ENCODE measurements at regions not wholly inside any gene's neighbourhood (a gene's known extent, or its start where the extent isn't known, plus 50 kb on each side); places are given as distances from the start of the nearest gene placed in this dataset.

DNA sequence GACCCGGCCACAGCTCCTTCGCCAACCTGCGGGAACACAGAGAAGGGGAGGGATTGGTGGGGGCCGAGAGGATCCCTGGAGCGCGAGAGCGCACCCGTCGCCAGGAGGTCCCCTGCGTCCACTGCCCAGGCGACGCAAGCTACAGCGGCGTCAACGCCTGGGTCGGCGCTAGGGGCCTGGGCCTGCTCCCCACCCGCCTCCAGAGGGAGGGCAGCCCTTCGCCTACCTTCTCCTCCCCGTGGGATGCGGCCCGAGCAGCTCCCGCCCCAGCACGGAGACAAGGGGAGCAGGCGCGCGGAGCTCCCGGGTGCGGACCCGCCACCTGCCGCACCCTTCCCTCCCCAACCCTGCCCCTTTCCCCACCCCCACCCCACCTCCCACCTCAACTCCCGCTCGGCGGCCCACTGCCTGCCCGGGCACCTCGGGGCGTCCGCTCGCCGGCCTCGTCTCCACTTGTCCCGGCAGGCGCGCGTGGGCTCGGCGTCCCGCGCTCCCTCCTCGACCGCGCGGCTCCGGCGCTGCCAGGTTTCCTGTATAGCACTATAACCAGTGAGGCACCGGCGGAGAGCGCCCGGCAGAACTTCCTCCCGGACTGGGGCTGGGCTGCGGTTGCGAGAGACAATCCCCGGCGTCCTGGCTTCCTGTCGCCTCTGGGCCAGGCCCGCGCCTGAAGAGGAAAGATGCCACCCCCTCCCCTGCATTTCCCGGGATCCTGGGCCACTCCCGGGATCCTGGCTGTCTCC, 119.1 kb upstream of the SMURF2 start (continued):
- TF ChIP-seq, protein P1, sequence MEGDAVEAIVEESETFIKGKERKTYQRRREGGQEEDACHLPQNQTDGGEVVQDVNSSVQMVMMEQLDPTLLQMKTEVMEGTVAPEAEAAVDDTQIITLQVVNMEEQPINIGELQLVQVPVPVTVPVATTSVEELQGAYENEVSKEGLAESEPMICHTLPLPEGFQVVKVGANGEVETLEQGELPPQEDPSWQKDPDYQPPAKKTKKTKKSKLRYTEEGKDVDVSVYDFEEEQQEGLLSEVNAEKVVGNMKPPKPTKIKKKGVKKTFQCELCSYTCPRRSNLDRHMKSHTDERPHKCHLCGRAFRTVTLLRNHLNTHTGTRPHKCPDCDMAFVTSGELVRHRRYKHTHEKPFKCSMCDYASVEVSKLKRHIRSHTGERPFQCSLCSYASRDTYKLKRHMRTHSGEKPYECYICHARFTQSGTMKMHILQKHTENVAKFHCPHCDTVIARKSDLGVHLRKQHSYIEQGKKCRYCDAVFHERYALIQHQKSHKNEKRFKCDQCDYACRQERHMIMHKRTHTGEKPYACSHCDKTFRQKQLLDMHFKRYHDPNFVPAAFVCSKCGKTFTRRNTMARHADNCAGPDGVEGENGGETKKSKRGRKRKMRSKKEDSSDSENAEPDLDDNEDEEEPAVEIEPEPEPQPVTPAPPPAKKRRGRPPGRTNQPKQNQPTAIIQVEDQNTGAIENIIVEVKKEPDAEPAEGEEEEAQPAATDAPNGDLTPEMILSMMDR (conservative IDR thresholded peaks at IDR 0.05; ENCODE audit: low read depth in 2 of 2), result no peak
- TF ChIP-seq POLR2AphosphoS5 (IDR thresholded peaks at IDR 0.05; ENCODE audit: low read depth), result 0 out of 2 replicates have a peak, but pooled peaks have one; percentile 25
- TF ChIP-seq, protein P2, sequence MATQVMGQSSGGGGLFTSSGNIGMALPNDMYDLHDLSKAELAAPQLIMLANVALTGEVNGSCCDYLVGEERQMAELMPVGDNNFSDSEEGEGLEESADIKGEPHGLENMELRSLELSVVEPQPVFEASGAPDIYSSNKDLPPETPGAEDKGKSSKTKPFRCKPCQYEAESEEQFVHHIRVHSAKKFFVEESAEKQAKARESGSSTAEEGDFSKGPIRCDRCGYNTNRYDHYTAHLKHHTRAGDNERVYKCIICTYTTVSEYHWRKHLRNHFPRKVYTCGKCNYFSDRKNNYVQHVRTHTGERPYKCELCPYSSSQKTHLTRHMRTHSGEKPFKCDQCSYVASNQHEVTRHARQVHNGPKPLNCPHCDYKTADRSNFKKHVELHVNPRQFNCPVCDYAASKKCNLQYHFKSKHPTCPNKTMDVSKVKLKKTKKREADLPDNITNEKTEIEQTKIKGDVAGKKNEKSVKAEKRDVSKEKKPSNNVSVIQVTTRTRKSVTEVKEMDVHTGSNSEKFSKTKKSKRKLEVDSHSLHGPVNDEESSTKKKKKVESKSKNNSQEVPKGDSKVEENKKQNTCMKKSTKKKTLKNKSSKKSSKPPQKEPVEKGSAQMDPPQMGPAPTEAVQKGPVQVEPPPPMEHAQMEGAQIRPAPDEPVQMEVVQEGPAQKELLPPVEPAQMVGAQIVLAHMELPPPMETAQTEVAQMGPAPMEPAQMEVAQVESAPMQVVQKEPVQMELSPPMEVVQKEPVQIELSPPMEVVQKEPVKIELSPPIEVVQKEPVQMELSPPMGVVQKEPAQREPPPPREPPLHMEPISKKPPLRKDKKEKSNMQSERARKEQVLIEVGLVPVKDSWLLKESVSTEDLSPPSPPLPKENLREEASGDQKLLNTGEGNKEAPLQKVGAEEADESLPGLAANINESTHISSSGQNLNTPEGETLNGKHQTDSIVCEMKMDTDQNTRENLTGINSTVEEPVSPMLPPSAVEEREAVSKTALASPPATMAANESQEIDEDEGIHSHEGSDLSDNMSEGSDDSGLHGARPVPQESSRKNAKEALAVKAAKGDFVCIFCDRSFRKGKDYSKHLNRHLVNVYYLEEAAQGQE (IDR thresholded peaks at IDR 0.05; ENCODE audit: unreplicated experiment), result no peak
- TF ChIP-seq ZNF114 (CRISPR knock-in tag; IDR thresholded peaks at IDR 0.05), result no peak
- peak; percentile 11 for TF ChIP-seq EZH2 (IDR thresholded peaks at IDR 0.05; ENCODE audit: low read depth, unreplicated experiment)
- TF ChIP-seq EZH2phosphoT487 (IDR thresholded peaks at IDR 0.05; ENCODE audit: unreplicated experiment), result no peak
- TF ChIP-seq, protein P3, sequence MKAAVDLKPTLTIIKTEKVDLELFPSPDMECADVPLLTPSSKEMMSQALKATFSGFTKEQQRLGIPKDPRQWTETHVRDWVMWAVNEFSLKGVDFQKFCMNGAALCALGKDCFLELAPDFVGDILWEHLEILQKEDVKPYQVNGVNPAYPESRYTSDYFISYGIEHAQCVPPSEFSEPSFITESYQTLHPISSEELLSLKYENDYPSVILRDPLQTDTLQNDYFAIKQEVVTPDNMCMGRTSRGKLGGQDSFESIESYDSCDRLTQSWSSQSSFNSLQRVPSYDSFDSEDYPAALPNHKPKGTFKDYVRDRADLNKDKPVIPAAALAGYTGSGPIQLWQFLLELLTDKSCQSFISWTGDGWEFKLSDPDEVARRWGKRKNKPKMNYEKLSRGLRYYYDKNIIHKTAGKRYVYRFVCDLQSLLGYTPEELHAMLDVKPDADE (IDR thresholded peaks at IDR 0.05), result no peak
- no peak for TF ChIP-seq JUNB (IDR thresholded peaks at IDR 0.05; ENCODE audit: unreplicated experiment)

DNA sequence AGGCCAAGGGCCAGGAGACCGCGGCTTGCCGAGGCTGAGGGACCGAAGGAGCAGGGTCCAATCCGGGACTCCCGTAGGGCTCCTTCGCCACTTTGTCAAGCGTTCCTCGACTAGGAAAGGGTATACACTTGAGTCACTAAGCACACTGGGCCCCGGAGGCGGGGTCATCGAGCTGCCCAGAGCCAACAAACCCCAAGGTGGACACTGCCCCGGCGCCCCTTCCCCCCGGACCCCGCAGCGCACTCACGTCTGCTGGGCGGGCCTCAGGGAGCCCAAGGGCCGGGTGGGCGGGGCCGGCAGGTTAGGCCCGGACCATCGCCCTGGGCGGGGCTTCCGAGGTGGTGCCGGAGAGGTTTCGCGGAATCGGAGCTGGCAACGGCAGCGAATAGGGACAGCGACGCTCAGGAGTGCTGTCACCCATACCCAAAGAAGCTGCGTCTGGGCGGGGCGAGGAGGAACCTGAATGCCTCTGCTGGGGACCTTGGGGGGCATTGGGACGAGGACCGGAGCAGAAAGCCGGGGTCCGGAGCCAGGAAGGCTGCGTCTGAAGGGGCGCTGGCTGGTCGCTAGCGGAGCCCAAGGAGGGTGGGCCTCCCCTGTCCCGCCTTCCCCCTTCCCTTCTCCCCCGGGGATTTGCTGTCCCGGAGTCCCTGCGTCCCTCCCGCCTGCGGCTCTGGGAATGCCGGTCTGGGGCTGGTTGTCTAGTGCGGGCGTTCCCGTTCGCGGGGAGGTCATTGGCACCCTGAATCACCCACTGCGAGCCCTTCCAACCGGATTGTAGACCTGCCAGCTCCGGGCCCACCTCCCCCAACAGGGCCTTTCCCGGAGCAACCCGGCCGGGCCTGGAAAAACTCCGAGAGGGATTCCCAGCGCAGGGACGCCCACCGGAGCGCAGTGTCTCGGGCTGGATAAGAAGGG, 118.2 kb upstream of the SMURF2 start:
- peak overlapping the region; percentile 89 for H2AFZ ChIP-seq
- H3K79me2 ChIP-seq (replicated peaks; ENCODE audit: insufficient read depth), result no peaks in the 10 kb centered on the region
- peaks cover 4% of the 10 kb centered on the region; the same call in 1 of the 2 replicates for H4K20me1 ChIP-seq (replicated peaks; ENCODE audit: insufficient read depth)
- no peak overlapping the region for H3K27ac ChIP-seq (ENCODE audit: low read depth)
- Mint-ChIP-seq H3K36me3 (ENCODE audit: low read depth) (no peaks in the 10 kb centered on the region), H3K27ac (no peak overlapping the region), H3K9me3 (no peaks in the 10 kb centered on the region; the same call in 1 of the 3 replicates), H3K4me1 (peaks cover 30% of the 10 kb centered on the region), H3K4me3 (peak overlapping the region; percentile 78), H3K27me3 (ENCODE audit: insufficient read depth, low read depth, poor library complexity) (peaks cover 66% of the 10 kb centered on the region)
- no peaks in the 10 kb centered on the region for H3K9me2 ChIP-seq (ENCODE audit: insufficient read depth)
- ATAC-seq, result peak; percentile 43
- no peaks in the 10 kb centered on the region for H3K36me3 ChIP-seq (ENCODE audit: insufficient read depth)
- no peak for TF ChIP-seq STAT1 (IDR thresholded peaks at IDR 0.05; ENCODE audit: unreplicated experiment)
- peak; percentile 38 for TF ChIP-seq EZH2 (IDR thresholded peaks at IDR 0.05; ENCODE audit: low read depth, unreplicated experiment)
- peak overlapping the region; percentile 80 for H3K4me3 ChIP-seq
- H3K27me3 ChIP-seq (ENCODE audit: insufficient read depth), result peaks cover 71% of the 10 kb centered on the region
- peaks cover 11% of the 10 kb centered on the region; the same call in 1 of the 2 replicates for H3F3A ChIP-seq (replicated peaks; ENCODE audit: low read depth)
- peaks cover 19% of the 10 kb centered on the region for H3K4me1 ChIP-seq (ENCODE audit: insufficient read depth)
- DNase-seq (ENCODE audit: low spot score), result peak; percentile 95
- H3K4me2 ChIP-seq, result peak overlapping the region; percentile 99

Data from GM23338 (cell line).